ENCODE measurements at regions not wholly inside any gene's neighbourhood (a gene's known extent, or its start where the extent isn't known, plus 50 kb on each side); places are given as distances from the start of the nearest gene placed in this dataset.

- DNase-seq = no peak
Measured at GRCh38 chr7:46854958-46855473, 726.9 kb downstream of the TNS3 start.

- DNase-seq = no peak
Measured at GRCh38 chr7:46853451-46853850, 728.5 kb downstream of the TNS3 start.

- DNase-seq = no peak
Measured at GRCh38 chr7:46852795-46853194, 729.1 kb downstream of the TNS3 start.

GRCh38 chr7:46850563-46851330 is 731.2 kb downstream of the TNS3 start:
- no peak for DNase-seq

- no peak for DNase-seq
Measured at GRCh38 chr7:46848944-46849343, 733.0 kb downstream of the TNS3 start.

GRCh38 chr7:46848311-46848710 is 733.6 kb downstream of the TNS3 start:
- DNase-seq = no peak

- no peak for DNase-seq
Measured at GRCh38 chr7:46847126-46847525, 734.8 kb downstream of the TNS3 start.

- no peak for DNase-seq
Measured at GRCh38 chr7:46844486-46844885, 737.4 kb downstream of the TNS3 start.

- DNase-seq = no peak
Measured at GRCh38 chr7:46841248-46841647, 740.7 kb downstream of the TNS3 start.

GRCh38 chr7:46839651-46840050 is 742.3 kb downstream of the TNS3 start:
- DNase-seq = no peak

- DNase-seq = no peak
Measured at GRCh38 chr7:46838463-46838862, 743.4 kb downstream of the TNS3 start.

- no peak for DNase-seq
Measured at GRCh38 chr7:46835556-46835955, 746.4 kb downstream of the TNS3 start.

GRCh38 chr7:46834921-46835320 is 747.0 kb downstream of the TNS3 start:
- DNase-seq = no peak

GRCh38 chr7:46833197-46833596 is 748.7 kb downstream of the TNS3 start:
- DNase-seq = no peak

GRCh38 chr7:46832136-46832535 is 749.8 kb downstream of the TNS3 start:
- DNase-seq = no peak

- no peak for DNase-seq
Measured at GRCh38 chr7:46819819-46820218, 762.1 kb downstream of the TNS3 start.

- DNase-seq = no peak
Measured at GRCh38 chr7:46814516-46815250, 767.2 kb downstream of the TNS3 start.

GRCh38 chr7:46812101-46812675 is 769.7 kb downstream of the TNS3 start:
- DNase-seq = no peak

- no peak for DNase-seq
Measured at GRCh38 chr7:46811529-46811928, 770.4 kb downstream of the TNS3 start.

- no peak for DNase-seq
Measured at GRCh38 chr7:46810986-46811385, 770.9 kb downstream of the TNS3 start.

GRCh38 chr7:46809886-46810285 is 772.0 kb downstream of the TNS3 start:
- DNase-seq = no peak

- no peak for DNase-seq
Measured at GRCh38 chr7:46806856-46807255, 775.1 kb downstream of the TNS3 start.

- DNase-seq = no peak
Measured at GRCh38 chr7:46802479-46802878, 779.4 kb downstream of the TNS3 start.

GRCh38 chr7:46791188-46791587 is 790.7 kb downstream of the TNS3 start:
- no peak for DNase-seq
